ENCODE measurements at regions not wholly inside any gene's neighbourhood (a gene's known extent, or its start where the extent isn't known, plus 50 kb on each side); places are given as distances from the start of the nearest gene placed in this dataset.
A peak's percentile ranks its signal among the peaks of the same experiment; 100 is the strongest.

DNA sequence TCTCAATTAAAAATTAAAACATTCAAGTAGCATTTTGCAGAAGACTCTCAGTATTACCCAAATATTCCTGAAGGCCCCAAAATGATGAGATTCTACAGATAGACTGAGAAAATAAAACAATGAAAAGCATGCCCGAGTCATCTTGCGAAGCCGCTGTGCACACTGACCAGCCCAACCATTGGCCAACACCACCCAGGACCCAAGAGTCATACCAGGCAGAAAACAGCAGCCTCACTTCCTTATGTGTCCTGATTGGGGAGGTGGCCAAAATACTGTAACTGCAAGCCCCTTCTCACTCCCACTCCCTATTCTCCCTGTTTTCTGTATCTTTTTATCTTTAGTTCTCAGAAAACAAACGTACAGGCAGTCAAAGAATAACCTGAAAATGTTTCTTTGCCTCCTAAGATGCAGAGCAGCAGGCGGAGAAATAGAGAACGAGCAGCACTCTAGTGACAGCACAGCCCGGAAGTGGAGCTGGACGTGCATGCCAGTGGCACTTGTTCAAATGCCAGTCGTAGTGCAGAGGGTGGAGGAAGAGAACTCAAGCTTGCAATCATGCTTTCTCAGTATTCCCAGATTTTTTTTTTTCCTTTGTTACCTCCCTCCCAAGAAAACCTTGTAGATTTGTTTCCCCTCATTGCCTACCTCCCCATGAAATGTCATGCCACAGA is 182.3 kb upstream of the SOX9 start:
- in situ Hi-C loops (cut with MboI; ENCODE audit: low pct_unique_long_range_greater_than_20kb, low sequenced_read_pairs): no loop called here
- DNase-seq: no peak

DNA sequence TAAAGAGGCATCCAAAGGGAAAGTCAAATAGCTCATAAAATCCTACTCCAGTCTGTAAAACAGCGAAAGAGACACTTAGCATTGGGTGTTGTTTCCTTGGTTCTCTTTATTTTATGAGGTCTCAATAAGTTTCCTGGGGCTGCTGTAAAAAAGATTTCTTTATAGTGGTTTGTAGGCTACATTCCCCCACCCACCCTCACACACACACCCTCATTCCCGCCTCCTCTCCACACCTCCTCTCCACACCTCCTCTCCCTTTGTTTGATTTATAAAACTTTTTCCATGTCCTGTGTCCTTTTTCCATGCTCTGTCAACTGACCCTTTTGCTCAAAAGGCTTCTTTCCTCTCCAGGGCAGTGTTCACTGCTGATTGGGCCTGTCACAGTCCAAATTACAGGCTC is 178.9 kb upstream of the SOX9 start:
- in situ Hi-C loops (cut with MboI; ENCODE audit: low pct_unique_long_range_greater_than_20kb, low sequenced_read_pairs): no loop called here

DNA sequence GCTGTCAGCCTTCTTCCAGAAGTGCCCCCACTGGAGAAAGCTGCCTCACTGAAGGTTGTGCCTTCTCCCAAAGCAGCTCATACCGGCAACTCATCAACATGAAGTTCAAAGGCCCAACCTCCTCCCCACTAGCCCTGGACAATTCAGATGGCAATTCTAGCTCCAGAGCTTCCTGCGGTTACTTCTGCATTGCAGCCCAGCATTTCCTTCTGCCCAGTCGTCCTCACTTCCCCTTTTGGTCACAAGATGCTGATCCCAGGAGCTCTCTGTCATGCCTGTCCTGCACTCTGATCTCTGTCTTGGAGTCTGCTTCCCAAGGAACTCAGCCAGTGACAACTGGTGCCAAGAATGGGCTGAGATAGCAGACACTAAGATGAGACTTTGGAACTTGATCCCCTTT is 178.2 kb upstream of the SOX9 start:
- in situ Hi-C loops (cut with MboI; ENCODE audit: low pct_unique_long_range_greater_than_20kb, low sequenced_read_pairs): no loop called here

More for the DNA sequence above, 178.9 kb upstream of the SOX9 start:
- DNase-seq: no peak

DNA sequence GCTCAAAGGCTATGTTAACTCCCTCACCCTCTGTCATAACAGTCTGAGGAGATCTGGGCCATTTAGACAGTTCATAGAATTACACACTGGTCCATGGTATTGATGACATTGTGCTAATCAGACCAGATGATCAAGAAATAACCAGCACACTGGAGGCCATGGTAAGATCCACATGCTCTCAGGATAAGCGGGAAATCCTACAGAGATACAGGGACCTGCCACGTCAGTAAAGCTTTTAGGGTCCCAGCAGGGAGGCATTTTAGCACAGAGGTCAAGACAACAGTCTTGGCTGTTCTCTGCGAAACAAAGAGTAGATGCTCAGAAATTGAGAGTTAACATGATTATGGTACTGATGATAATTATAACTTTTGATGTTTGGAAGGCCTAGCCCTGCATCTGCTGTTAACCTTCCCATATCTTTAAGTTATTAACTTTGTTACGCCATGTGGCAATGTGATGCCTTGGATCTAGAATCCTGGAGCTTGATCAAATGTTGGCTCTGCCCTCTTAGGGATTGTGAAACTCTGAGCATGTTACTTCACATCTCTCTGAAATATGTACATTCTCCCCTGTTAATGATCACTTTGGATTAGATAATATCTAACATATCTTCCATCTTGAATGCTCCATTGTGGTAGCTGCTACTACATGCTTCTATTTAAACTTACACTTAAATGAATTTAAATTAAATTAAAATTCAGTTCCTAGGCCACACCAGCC is 172.0 kb upstream of the SOX9 start:
- in situ Hi-C loops (cut with MboI; ENCODE audit: low pct_unique_long_range_greater_than_20kb, low sequenced_read_pairs): no loop called here
- no peak for DNase-seq

More for the DNA sequence above, 178.2 kb upstream of the SOX9 start:
- DNase-seq: peak; percentile 30

DNA sequence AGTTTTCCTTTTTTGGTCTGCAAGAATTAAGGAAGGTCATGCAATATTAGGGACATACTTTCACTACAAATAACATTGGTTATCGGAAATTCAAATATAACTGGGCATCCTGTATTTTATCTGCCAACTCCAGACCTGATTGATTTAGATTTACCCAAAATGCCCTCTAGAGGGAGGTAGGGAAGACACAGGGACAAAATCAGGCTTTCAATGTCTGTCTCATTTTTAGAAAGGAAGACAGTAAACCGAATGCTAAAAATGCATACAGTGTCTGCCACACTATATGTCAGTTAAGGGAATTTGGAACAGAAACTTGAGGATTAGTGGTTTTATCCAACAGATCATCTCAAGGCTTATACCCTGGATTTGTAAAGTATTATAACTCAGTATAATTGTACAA is 161.7 kb upstream of the SOX9 start:
- in situ Hi-C loops (cut with MboI; ENCODE audit: low pct_unique_long_range_greater_than_20kb, low sequenced_read_pairs): no loop called here

DNA sequence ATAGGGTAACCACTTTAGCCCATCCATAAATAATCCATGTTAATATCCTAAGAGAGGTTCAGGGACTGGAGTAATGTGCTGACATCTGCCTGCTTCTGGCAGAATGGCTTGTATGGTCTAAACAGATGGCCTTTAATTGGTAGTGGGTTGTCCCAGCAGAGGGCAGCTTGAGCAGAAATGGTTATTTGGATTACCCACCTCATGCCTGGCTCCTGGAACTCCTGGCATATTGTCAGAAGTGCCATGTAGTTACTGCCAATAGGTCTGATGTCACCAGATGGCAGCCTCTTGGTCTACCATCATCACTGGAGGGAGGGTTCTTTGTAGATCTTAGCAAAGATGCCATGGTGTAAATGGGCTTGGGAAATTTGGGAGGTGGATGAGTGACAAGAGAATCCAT is 157.5 kb upstream of the SOX9 start:
- no peak for DNase-seq
- in situ Hi-C loops (cut with MboI; ENCODE audit: low pct_unique_long_range_greater_than_20kb, low sequenced_read_pairs): no loop called here

More for the DNA sequence above, 161.7 kb upstream of the SOX9 start:
- DNase-seq: peak; percentile 5

DNA sequence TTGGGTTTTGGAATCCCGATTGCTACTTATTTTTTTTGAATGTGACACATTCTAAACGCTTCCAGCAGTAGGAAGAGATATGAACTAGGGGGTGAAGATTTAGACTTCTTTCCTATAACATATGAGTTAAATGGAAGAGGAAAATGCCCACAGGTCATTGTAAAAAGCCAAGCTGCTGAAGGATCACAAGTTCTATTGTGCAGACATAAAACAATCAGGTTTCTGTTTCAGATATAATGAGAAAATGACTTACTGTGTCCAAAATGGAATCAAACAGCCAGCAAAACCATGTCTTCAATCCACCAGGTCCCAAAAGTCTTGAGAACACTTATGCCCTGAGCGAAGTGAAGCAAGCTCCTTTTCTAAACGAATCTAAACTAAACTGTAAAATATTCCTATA is 157.0 kb upstream of the SOX9 start:
- in situ Hi-C loops (cut with MboI; ENCODE audit: low pct_unique_long_range_greater_than_20kb, low sequenced_read_pairs): no loop called here
- DNase-seq: no peak

DNA sequence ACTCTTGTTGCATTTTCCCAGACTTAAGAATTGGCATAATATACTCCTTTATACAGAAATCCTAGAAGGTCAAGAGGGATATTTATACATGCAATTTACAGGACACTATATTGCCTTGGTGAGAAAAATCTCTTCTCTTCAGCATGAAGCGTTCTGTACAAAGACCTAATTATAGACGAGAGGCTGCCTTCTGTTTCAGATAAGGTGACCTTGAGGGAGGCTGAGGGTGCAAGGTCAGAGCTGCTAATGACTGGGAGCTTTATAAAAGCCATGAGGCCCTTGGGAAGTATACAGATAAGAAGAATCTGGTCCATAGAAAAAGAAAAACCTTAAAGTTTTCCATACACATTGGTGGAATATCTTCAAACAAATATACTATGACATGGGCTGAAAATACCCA is 156.3 kb upstream of the SOX9 start:
- in situ Hi-C loops (cut with MboI; ENCODE audit: low pct_unique_long_range_greater_than_20kb, low sequenced_read_pairs): no loop called here
- no peak for DNase-seq

DNA sequence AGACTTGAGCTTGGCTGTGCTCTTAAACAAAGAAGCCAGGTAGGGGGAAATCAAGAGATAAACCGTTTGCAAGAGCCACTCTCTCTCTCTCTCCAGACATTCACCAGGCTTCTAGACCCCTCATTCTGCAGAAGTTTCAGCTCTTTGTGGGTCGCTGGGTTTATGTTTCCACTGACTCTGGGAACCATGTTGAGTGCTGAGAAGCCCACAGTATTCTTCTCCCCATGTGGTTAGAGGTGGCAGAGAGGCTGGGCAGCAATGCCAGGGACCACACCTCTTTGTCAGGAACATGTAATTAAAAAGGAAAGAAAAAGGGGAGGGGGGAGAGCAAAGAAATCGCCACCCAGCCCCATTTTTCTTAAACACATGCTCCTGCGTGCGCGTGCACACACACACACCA is 154.8 kb upstream of the SOX9 start:
- in situ Hi-C loops (cut with MboI; ENCODE audit: low pct_unique_long_range_greater_than_20kb, low sequenced_read_pairs): no loop called here
- no peak for DNase-seq

DNA sequence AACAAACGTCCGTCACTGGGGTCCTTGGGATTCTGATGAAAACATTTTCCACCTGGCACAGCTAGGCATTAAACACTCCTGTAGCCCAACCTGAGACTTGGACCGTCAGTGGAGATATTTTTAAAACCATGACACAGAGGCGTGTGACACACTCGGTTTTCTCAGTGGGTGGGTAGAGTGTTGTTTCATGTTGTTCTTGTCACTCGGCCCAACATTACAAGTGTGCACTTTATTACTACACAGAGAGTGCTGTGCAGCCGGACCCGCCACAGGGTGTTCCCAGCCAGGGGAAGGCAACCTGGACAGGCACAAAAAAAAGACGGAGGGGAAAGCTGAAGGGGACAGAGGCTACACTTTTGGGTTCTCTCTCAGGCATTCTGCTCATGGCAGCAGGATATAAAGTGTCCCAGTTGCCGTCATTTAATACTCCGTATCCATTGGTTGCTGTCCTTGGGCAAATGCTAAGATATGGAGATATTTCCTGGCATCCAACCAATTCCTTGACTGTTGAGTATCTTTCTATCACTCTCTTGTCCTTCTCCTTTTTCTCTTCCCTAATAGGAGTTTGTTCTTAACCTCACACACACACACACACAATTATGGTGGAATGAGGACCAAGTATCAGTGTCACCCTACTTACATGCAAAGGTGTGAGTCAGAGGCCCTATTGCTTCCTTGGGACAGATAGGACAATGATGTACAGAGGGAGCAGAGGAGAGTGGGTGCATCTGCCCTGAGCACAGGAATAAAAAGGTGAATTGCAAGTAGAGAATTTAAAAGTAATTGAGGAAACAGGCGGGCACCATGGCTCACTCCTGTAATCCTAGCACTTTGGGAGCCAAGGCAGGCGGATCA is 154.1 kb upstream of the SOX9 start:
- no peak for DNase-seq
- in situ Hi-C loops (cut with MboI; ENCODE audit: low pct_unique_long_range_greater_than_20kb, low sequenced_read_pairs): no loop called here

DNA sequence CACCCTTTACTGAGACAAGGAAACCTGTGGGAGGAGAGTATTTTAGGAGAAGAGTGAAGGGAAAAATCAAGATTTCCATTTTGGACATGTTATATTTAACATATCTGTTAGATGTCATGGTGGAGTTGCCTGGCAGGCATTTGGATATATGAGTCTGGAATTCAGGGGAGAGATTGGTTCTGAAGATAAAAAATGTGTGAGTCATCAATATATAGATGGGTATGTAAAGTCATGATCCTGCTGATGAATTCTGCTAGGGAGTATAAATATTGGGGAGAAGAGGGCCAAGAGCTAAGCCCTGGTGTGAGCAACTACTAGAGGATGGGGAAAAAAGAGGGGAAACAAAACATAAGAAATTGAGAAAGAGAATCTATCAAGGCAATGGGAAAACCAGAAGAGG is 151.3 kb upstream of the SOX9 start:
- in situ Hi-C loops (cut with MboI; ENCODE audit: low pct_unique_long_range_greater_than_20kb, low sequenced_read_pairs): no loop called here
- DNase-seq: no peak

DNA sequence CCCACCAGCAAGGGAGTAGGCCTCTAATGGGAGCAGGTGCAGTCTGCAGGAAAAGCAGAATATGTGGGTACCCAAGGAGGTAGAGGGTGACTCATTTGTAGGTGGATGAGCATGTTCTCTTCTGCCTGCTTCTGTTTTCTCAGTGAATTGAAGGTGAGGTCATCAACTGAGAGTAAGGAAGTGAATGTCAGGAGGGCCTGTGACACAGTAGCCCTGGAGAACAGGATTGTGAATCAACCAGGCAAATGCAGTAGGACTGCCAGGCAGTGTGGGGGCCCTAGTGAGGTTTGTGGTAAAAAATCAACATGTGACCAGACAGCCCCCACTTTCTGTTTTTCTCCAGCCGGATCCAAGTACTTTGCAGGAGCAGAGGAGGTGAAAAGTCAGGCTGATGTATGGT is 150.5 kb upstream of the SOX9 start:
- in situ Hi-C loops (cut with MboI; ENCODE audit: low pct_unique_long_range_greater_than_20kb, low sequenced_read_pairs): no loop called here
- no peak for DNase-seq

DNA sequence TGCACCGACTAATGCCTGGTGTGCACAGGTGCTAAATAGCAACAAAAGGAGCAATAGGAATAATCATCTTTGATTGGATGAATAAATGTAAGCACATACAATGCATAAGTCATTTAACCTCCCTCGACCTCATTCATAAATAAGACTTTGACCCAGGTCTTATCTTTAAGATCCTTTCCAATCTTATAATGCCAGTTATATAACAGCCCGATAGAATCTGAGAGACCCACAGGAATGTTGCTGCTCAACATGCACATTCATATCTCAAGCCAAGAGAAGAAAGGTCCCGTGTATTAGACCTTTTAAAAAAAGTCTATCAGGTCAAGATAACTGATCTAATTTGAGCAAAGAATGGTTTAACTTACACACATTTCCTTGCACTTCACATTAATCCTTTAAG is 146.8 kb upstream of the SOX9 start:
- in situ Hi-C loops (cut with MboI; ENCODE audit: low pct_unique_long_range_greater_than_20kb, low sequenced_read_pairs): no loop called here
- no peak for DNase-seq

DNA sequence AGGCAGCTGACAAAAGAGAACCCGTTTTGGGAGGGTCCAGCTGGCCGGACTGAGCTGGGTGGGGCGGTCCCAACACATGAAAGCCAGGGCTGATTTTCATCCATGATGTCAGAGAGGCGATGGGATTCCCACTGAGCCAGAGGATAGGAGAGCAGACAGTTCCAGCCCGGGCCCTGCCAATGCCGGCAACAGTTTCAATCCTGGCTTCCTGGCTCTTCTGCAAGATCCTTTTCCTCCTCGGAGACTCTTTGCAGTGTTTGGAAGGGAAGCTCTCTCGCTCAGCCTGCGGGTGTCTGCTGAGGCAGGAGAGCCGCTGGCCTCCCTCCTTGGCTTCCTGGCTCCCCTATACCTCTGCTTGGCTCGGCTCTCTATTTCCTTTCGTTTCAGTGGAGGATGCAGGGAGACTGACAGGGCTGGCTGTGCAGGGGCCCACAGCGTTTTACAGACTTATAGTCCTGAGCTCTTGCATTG is 145.5 kb upstream of the SOX9 start:
- DNase-seq: no peak
- in situ Hi-C loops (cut with MboI; ENCODE audit: low pct_unique_long_range_greater_than_20kb, low sequenced_read_pairs): no loop called here

DNA sequence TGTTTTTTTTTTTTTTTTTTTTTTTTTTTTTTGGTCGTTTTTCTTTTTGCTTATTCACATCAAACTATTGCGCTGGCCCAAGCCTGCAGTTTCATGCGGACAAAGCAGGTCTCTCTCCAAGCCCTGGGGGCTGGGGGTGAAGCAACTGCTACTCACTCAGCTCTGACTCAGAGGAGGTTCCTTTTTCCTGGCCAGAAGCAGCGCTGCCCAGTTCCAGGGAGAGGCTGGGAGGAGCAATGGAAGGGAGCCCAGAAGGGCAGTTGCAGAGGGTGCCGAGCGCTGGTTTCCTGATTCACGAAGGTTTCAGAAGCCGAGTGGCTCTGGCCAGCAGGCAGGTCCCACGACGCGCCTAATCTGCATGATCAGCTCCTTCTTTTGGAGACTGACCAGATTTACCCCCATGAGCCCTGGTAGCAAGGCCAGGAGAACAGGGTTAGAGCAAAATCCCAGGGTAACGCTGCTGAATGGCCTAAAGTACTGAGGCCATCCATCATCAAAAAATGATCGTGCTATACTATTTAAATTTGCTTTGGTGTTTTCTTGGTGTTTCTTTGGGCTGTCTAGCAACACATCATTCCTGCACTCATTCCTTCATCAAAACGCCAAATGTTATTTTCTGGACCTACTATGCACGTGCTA is 144.7 kb upstream of the SOX9 start:
- DNase-seq: no peak
- in situ Hi-C loops (cut with MboI; ENCODE audit: low pct_unique_long_range_greater_than_20kb, low sequenced_read_pairs): no loop called here

DNA sequence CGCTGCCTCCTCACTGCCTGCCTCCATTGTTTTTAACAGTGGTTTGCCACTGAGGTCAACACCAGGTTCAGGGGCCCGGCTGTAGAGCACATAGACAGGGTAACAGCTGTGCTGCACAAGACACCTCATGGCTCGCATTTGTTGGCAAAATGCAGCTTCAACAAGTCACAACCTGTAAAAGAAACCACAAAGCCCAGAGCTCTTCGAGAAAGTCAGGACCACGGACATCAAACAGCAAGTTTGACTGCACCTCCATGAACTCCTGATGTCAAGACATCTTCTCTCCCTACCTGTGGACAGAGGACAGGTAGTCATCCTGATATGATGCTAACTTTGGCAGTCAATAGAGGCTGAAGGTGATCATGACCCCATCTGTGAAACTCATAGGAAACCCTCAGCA is 142.4 kb upstream of the SOX9 start:
- in situ Hi-C loops (cut with MboI; ENCODE audit: low pct_unique_long_range_greater_than_20kb, low sequenced_read_pairs): no loop called here
- DNase-seq: no peak

DNA sequence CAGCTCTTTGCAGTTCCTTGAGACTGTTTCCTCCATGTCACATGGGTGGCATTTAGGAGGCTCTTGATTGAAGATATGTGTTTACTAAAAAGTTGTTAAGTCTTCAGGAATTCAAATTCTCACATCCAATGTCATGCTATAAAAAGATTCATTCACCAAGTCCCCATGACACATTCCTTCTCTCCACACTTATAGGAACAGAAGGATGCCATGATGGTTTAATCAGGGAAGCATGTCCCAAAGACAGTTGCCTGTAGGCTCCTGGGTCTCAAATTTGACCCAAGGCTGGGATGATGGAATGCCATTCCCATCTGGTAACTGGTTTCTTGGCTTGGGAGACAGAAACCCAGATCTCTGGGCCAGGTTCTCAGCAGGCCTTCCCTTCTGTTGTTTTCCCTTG is 140.6 kb upstream of the SOX9 start:
- DNase-seq: no peak
- in situ Hi-C loops (cut with MboI; ENCODE audit: low pct_unique_long_range_greater_than_20kb, low sequenced_read_pairs): no loop called here

DNA sequence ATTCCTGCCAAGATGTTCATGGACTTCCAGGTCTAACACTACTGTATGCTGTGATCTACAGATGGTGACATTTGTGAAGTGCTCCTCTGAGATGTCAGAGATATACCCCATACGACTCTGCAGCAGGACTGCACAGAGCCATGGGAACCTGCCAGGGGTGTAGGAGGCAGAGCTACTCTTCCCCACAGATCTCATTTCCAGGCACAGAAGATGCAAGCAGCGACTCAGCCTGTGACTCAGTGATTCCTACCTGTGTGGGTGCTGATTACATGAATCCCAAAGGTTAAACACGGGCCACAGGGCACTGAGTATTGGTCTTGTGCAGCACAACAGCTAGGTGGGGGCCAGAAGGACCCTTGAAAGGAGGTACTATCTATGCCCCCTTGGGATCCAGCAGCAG is 137.0 kb upstream of the SOX9 start:
- in situ Hi-C loops (cut with MboI; ENCODE audit: low pct_unique_long_range_greater_than_20kb, low sequenced_read_pairs): no loop called here
- no peak for DNase-seq

DNA sequence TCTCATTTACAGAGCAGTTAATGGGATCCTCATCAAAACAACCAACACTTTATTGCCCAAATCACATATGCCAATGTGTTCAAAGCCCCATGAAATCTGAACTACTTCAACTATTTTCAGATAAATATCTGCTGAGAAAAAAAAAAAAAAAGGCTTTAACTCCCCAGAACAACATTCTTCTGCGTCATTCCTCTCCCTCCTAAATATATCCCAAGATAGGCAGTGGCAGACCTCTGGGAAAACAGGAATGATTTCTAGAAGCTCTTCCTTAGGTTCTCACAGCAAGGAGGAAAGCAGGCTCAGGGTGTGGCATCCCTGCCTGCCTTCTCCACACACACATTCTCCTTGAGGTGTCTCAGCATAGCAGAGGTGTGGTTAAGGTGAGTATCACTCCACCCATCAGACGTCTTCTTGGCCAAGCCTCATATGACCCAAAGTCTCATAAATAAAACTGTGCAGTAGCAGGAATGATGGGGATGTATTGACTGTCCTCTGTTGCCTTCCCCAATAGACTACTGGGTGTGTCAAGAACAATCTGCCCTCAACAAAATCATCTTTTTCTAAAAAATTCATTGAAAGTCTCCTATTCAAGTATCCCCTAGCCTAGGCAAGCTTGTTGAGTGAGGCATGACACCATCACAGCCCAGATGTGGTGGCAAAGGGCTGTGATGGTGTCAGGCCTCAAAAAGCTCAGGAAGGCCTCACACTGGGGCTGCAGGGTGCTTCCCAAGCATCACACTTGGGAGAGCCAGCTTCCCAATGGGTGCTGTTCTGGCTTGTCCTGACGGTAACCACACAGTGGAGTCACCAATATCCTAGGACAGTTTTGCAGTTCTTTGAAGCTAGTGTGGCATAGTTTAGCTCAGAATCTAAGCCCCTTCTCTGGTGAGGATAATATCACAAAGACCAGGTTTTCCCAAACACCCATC is 135.4 kb upstream of the SOX9 start:
- in situ Hi-C loops (cut with MboI; ENCODE audit: low pct_unique_long_range_greater_than_20kb, low sequenced_read_pairs): no loop called here
- no peak for DNase-seq
